ENCODE measurements at regions not wholly inside any gene's neighbourhood (a gene's known extent, or its start where the extent isn't known, plus 50 kb on each side); places are given as distances from the start of the nearest gene placed in this dataset.

DNA sequence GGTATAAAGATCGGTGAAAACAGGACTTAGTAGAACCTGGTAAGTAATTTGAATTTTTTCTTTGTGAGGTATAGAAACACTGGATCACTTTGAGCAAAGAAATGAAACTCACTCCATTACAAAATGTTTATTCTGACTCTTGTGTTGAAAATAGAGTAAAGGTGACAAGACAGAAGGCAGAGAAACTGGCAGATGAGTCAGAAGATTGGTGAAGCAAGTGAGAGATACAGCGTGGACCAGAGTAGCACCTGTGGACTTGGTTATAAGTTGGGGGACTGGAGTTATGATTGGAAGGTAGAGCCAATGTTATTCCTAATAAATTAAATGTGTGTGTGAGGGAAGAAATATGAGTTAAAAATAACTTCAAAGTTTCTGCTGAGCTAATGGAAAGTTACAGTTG lies 620.9 kb downstream of the ZWINT start:
- TF ChIP-seq, protein P1, sequence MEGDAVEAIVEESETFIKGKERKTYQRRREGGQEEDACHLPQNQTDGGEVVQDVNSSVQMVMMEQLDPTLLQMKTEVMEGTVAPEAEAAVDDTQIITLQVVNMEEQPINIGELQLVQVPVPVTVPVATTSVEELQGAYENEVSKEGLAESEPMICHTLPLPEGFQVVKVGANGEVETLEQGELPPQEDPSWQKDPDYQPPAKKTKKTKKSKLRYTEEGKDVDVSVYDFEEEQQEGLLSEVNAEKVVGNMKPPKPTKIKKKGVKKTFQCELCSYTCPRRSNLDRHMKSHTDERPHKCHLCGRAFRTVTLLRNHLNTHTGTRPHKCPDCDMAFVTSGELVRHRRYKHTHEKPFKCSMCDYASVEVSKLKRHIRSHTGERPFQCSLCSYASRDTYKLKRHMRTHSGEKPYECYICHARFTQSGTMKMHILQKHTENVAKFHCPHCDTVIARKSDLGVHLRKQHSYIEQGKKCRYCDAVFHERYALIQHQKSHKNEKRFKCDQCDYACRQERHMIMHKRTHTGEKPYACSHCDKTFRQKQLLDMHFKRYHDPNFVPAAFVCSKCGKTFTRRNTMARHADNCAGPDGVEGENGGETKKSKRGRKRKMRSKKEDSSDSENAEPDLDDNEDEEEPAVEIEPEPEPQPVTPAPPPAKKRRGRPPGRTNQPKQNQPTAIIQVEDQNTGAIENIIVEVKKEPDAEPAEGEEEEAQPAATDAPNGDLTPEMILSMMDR (IDR thresholded peaks at IDR 0.05): no peak
- TF ChIP-seq EP300 (IDR thresholded peaks at IDR 0.05; ENCODE audit: low read depth): no peak
- TF ChIP-seq POLR2A (IDR thresholded peaks at IDR 0.05): no peak
